Ovary (tissue), 7 donors: ENCODE measurements at regions not wholly inside any gene's neighbourhood (a gene's known extent, or its start where the extent isn't known, plus 50 kb on each side); places are given as distances from the start of the nearest gene placed in this dataset.
"Not testable (repeated sequence)": the region's sequence is repeated elsewhere in the genome, so short reads cannot be mapped to it uniquely, and the experiment has no call there.

Experiments
- DNase-seq, 5 donors: peaks; one replicate each; pipeline ENCODE4 v3.0.0-alpha.2; 2019 to 2020
- H3K27ac ChIP-seq, 2 donors: fragments of 200-600 bp; one replicate each; pipeline versions ENCODE4 v1.5.1 to v1.8.0; 2019 to 2022
- H3K27me3 ChIP-seq: fragments of 200-600 bp; one replicate; pipeline ENCODE4 v1.8.0; 2022
- H3K36me3 ChIP-seq: fragments of 200-600 bp; sonication (generic); one replicate; pipeline ENCODE4 v1.5.1; 2019
- H3K4me1 ChIP-seq: one replicate; pipeline ENCODE4 v1.8.1; 2013; ENCODE audit warnings: mild to moderate bottlenecking, moderate library complexity; ENCODE audit not compliant: insufficient read depth
- H3K4me3 ChIP-seq: fragments of 200-600 bp; sonication (generic); one replicate; pipeline ENCODE4 v1.5.1; 2017
- H3K9me3 ChIP-seq, 2 donors: fragments of 200-600 bp in 1 of 2; sonication (generic) in 1 of 2; one replicate each; pipeline versions ENCODE4 v1.5.1 to v1.8.1; 2013 to 2019; ENCODE audit warnings: mild to moderate bottlenecking in 1 of 2, moderate library complexity in 1 of 2
- EP300 ChIP-seq: sonication (generic); formaldehyde crosslinking; IDR thresholded peaks from one replicate; pipeline ENCODE4 v1.6.1; 2017; ENCODE audit warnings: antibody characterized with exemption
- POLR2A ChIP-seq: fragments of 450-650 bp; IDR thresholded peaks from one replicate; pipeline ENCODE4 v1.6.1; 2017; ENCODE audit warnings: antibody characterized with exemption, mild to moderate bottlenecking, moderate library complexity
- WGBS, 3 donors: extraction: QIAGEN DNeasy Blood & Tissue Kit in 1 of 3; methylation state at CpG; one replicate each; pipeline versions ENCODE4 v1.1.5 to v1.1.7; 2013 to 2017; 5-methylcytosine and 5-hydroxymethylcytosine counted together
- intact Hi-C, 4 donors: fragments of 100-400 bp; cut with DNase I; formaldehyde crosslinking; loops; one replicate each; pipeline versions ENCODE4 v1.11.0 to v1.15.1; 2022 to 2023
- TF ChIP-seq, protein P1 (sequence below), 3 donors: fragments of 450-650 bp in 2 of 3; fragments of 200-600 bp in 1 of 3; IDR thresholded peaks; one replicate each; pipeline versions ENCODE4 v1.5.1 to v1.8.0; 2016 to 2022; ENCODE audit warnings: antibody characterized with exemption in 3 of 3, mild to moderate bottlenecking in 1 of 3
- donor health status: DM: no; HTN: no; CAD: no; lungs with moderate emphysema.
- donor health status: DM: no; HTN: no; CAD: no.
- donor health status: Bipolar disorder and iron deficiency.
- donor health status: DM: no; HTN: no; CAD: no.
- donor health status: DM: yes; HTN: yes; CAD: no.

DNA sequence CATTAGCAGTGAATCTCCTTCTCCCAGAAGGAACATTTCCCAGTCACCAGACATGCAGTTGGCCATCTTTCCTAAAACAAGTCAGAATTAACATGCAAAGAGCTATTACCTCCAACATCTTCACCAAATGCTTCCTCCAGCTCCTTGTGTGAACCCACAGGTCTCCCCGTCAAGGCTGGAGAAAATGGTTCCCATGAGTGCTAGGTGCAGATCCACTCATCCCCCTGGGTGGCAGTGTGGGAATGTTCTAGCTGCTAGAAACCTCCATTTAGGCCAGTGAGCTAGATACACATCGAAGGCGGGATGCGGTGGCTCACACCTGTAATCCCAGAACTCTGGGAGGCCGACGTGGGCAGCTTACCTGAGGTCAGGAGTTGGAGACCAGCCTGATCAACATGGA is 603.9 kb upstream of the SLC35B3 start:
- Histone ChIP-seq H3K36me3 (no peaks in the 10 kb centered on the region), H3K27ac (no peak overlapping the region), H3K27me3 (no peaks in the 10 kb centered on the region), H3K4me3 (no peak overlapping the region), H3K9me3 (no peaks in the 10 kb centered on the region), H3K4me1 (no peaks in the 10 kb centered on the region)
- 87 to 96% (median 93%) methylated on average over 6 of the region's 6 CpGs for WGBS, 3 donors
- DNase-seq, result no peak
- no peak for TF ChIP-seq POLR2A
- no peak for TF ChIP-seq EP300
- TF ChIP-seq, protein P1, sequence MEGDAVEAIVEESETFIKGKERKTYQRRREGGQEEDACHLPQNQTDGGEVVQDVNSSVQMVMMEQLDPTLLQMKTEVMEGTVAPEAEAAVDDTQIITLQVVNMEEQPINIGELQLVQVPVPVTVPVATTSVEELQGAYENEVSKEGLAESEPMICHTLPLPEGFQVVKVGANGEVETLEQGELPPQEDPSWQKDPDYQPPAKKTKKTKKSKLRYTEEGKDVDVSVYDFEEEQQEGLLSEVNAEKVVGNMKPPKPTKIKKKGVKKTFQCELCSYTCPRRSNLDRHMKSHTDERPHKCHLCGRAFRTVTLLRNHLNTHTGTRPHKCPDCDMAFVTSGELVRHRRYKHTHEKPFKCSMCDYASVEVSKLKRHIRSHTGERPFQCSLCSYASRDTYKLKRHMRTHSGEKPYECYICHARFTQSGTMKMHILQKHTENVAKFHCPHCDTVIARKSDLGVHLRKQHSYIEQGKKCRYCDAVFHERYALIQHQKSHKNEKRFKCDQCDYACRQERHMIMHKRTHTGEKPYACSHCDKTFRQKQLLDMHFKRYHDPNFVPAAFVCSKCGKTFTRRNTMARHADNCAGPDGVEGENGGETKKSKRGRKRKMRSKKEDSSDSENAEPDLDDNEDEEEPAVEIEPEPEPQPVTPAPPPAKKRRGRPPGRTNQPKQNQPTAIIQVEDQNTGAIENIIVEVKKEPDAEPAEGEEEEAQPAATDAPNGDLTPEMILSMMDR (IDR thresholded peaks at IDR 0.05), result no peak
- intact Hi-C loops, result no loop called here

DNA sequence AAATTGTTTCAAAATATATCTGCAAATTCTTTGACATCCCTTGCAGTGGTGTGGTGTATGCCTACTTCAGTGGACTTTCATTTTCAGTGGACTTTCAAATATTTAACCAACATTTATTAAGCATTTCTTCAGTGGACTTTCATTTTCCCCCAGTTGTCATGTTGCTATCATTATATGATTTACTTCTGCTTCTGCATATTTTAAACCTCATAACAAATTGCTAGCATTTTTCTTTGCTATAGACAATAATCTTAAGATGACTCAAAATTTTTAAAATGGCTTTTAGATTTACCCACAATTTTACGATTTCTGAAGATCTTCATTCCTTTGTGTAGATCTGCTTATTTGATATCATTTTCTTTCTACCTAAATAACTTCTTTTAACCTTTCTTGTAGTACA is 592.7 kb upstream of the SLC35B3 start:
- no peak overlapping the region for H3K4me3 ChIP-seq
- 78 to 83% (median 82%) methylated on average over 1 of the region's 1 CpG for whole genome bisulfite sequencing, 3 donors
- H3K27ac ChIP-seq, result no peak overlapping the region
- no peak for TF ChIP-seq POLR2A
- H3K27me3 ChIP-seq, result no peaks in the 10 kb centered on the region
- H3K36me3 ChIP-seq, result no peaks in the 10 kb centered on the region
- intact Hi-C loops, result no loop called here
- H3K9me3 ChIP-seq, result no peaks in the 10 kb centered on the region
- no peak for DNase-seq
- no peaks in the 10 kb centered on the region for H3K4me1 ChIP-seq

DNA sequence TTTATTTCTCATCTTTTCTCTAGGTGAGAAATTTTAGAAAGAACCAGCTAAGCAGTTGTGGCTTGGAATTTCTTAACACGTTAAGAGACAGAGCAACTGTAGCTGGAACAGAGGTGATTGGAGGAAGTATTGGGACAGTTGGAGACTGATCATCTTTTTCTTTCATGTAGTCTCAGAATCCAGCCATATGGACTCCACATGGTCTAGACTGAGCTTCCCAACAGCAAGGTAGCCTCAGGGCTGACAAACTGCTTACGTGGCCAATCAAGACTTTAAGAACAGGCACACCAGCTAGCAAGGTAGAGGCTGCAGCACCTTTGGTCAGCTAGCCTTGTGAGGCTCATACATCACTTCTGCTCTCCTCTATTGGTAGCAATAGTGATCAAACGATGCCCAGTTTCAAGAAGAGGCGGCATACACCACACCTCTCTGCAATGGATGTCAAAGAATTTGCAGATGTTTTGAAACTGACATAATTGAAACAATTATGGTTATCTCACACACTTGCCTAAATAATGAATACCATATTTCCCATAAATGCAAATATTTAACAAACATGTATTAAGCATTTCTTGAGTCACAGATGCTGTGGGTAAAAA is 590.5 kb upstream of the SLC35B3 start:
- no peak for DNase-seq
- no peaks in the 10 kb centered on the region for H3K27me3 ChIP-seq
- no peaks in the 10 kb centered on the region for H3K36me3 ChIP-seq
- no peak overlapping the region for H3K4me3 ChIP-seq
- TF ChIP-seq POLR2A, result no peak
- no peak for TF ChIP-seq EP300
- TF ChIP-seq, protein P1 (IDR thresholded peaks at IDR 0.05), result no peak
- intact Hi-C loops, result no loop called here
- H3K4me1 ChIP-seq, result no peaks in the 10 kb centered on the region
- H3K9me3 ChIP-seq, result no peaks in the 10 kb centered on the region
- WGBS, 3 donors, result 75 to 86% (median 80%) methylated on average over 4 of the region's 4 CpGs
- H3K27ac ChIP-seq, result no peak overlapping the region

- Histone ChIP-seq H3K4me1 (no peaks in the 10 kb centered on the region), H3K4me3 (no peak overlapping the region), H3K36me3 (no peaks in the 10 kb centered on the region), H3K27me3 (no peaks in the 10 kb centered on the region), H3K27ac (no peak overlapping the region), H3K9me3 (no peaks in the 10 kb centered on the region)
- no peak for DNase-seq
- TF ChIP-seq EP300, result no peak
- TF ChIP-seq POLR2A, result no peak
- TF ChIP-seq, protein P1 (IDR thresholded peaks at IDR 0.05), result no peak
- intact Hi-C loops, result no loop called here
- 82 to 91% (median 84%) methylated on average over 13 of the region's 13 CpGs for WGBS, 3 donors
Observed at GRCh38 chr6:9025228-9025627, 589.9 kb upstream of the SLC35B3 start.

- H3K27me3 ChIP-seq, H3K27ac ChIP-seq, intact Hi-C loops, DNase-seq, H3K4me1 ChIP-seq, H3K36me3 ChIP-seq, H3K9me3 ChIP-seq, H3K4me3 ChIP-seq: not testable (repeated sequence)
- 89 to 95% (median 95%) methylated on average over 23 to 38 of the region's 38 CpGs for WGBS, 3 donors
Observed at GRCh38 chr6:9024246-9024645, 588.9 kb upstream of the SLC35B3 start.
